ENCODE measurements at regions not wholly inside any gene's neighbourhood (a gene's known extent, or its start where the extent isn't known, plus 50 kb on each side); places are given as distances from the start of the nearest gene placed in this dataset.

DNA sequence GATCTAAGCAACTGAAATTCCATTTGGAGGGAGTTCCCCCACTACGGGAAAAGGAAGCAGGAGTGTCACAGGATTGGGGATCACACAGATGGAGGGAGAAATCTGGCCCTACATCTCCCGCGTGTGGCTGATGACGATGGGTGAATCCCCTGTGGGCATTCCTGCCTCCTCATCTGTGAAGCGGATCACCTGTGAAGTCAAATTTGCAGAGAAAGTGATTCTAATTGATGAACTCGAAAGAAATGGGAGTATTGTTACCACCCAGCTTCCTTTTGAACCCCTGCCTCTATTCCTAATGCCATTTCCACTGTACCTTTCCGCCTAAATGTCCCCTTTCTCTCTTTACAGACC is 92.0 kb downstream of the CMPK2 start:
- Histone ChIP-seq H3K4me2 (no peak overlapping the region), H3K9me2 (replicated peaks; ENCODE audit: insufficient read depth) (no peaks in the 10 kb centered on the region), H3K27me3 (no peaks in the 10 kb centered on the region), H4K20me1 (ENCODE audit: insufficient read depth, poor library complexity, severe bottlenecking) (no peaks in the 10 kb centered on the region), H3K36me3 (replicated peaks; ENCODE audit: insufficient read depth, low read depth) (no peaks in the 10 kb centered on the region), H3K27ac (no peak overlapping the region), H3K79me2 (no peaks in the 10 kb centered on the region), H3K9me3 (ENCODE audit: low read depth) (no peaks in the 10 kb centered on the region), H3K4me3 (no peak overlapping the region), H3K4me1 (ENCODE audit: insufficient read depth) (peaks cover 6% of the 10 kb centered on the region), H2AFZ (no peak overlapping the region)
- no peak for DNase-seq (ENCODE audit: low spot score)
- no peak for TF ChIP-seq EZH2phosphoT487 (IDR thresholded peaks at IDR 0.05; ENCODE audit: low read depth, severe bottlenecking, unreplicated experiment)
- TF ChIP-seq, protein P1, sequence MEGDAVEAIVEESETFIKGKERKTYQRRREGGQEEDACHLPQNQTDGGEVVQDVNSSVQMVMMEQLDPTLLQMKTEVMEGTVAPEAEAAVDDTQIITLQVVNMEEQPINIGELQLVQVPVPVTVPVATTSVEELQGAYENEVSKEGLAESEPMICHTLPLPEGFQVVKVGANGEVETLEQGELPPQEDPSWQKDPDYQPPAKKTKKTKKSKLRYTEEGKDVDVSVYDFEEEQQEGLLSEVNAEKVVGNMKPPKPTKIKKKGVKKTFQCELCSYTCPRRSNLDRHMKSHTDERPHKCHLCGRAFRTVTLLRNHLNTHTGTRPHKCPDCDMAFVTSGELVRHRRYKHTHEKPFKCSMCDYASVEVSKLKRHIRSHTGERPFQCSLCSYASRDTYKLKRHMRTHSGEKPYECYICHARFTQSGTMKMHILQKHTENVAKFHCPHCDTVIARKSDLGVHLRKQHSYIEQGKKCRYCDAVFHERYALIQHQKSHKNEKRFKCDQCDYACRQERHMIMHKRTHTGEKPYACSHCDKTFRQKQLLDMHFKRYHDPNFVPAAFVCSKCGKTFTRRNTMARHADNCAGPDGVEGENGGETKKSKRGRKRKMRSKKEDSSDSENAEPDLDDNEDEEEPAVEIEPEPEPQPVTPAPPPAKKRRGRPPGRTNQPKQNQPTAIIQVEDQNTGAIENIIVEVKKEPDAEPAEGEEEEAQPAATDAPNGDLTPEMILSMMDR (IDR thresholded peaks at IDR 0.05; ENCODE audit: poor library complexity), result no peak
- no peak for TF ChIP-seq EZH2 (IDR thresholded peaks at IDR 0.05; ENCODE audit: borderline replicate concordance)
- WGBS (ENCODE audit: low lambda C conversion rate, missing lambda C conversion rate), result 75% methylated on average over 7 of the region's 7 CpGs

DNA sequence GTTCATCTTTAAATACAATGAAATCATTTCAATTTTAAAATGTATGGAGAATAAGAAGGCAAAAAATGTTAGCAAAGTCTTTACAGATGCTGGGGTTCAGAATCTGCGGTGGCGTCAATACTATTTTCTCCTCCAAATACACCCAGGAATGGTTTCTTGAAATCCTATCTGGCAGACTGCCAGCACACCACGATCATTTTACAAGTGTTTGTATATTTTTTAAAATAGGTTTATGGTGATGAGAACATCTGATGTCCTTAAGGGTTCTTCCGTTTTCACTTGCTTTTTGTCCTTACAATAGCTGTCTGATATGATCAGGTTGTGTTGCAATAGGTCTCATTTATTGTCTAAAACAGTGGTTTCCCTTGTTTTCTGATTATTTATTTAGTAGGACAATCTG is 89.6 kb downstream of the CMPK2 start:
- no peak overlapping the region for H3K27ac ChIP-seq
- H3K9me3 ChIP-seq (ENCODE audit: low read depth), result no peaks in the 10 kb centered on the region
- H3K79me2 ChIP-seq, result no peaks in the 10 kb centered on the region
- no peak for DNase-seq (ENCODE audit: low spot score)
- no peak overlapping the region for H3K4me2 ChIP-seq
- peaks cover 6% of the 10 kb centered on the region for H3K4me1 ChIP-seq (ENCODE audit: insufficient read depth)
- no peak overlapping the region for H3K4me3 ChIP-seq
- TF ChIP-seq, protein P1 (IDR thresholded peaks at IDR 0.05; ENCODE audit: poor library complexity), result no peak
- no peak for TF ChIP-seq EZH2phosphoT487 (IDR thresholded peaks at IDR 0.05; ENCODE audit: low read depth, severe bottlenecking, unreplicated experiment)
- TF ChIP-seq EZH2 (IDR thresholded peaks at IDR 0.05; ENCODE audit: borderline replicate concordance), result no peak
- WGBS (ENCODE audit: low lambda C conversion rate, missing lambda C conversion rate), result 71% methylated on average over 4 of the region's 4 CpGs
- no peaks in the 10 kb centered on the region for H3K27me3 ChIP-seq
- H3K36me3 ChIP-seq (replicated peaks; ENCODE audit: insufficient read depth, low read depth), result no peaks in the 10 kb centered on the region
- H2AFZ ChIP-seq, result no peak overlapping the region
- H3K9me2 ChIP-seq (replicated peaks; ENCODE audit: insufficient read depth), result no peaks in the 10 kb centered on the region
- no peaks in the 10 kb centered on the region for H4K20me1 ChIP-seq (ENCODE audit: insufficient read depth, poor library complexity, severe bottlenecking)

DNA sequence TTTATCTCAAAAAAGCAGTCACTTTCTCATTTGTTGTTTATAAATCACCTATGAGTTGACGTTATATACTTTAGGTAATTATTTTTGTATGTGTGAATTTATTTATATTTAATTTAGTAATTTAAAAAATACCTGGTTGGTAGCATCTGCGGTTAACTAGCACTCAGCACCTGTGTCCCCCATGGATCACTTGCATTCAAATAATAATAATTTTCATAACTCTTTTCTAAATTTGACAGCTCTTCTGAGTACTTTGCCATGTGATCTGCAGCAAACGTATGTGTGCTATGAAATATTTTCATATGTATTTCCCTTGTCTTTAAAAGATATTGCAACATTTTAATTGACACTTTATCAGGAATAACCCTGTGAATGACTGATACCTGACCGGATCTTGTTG is 88.1 kb downstream of the CMPK2 start:
- WGBS (ENCODE audit: low lambda C conversion rate, missing lambda C conversion rate), result 94% methylated on average over 4 of the region's 4 CpGs

More for the DNA sequence above, 88.1 kb downstream of the CMPK2 start:
- DNase-seq (ENCODE audit: low spot score), result no peak
- Histone ChIP-seq H3K79me2 (no peaks in the 10 kb centered on the region), H3K27ac (no peak overlapping the region), H2AFZ (no peak overlapping the region), H3K9me2 (replicated peaks; ENCODE audit: insufficient read depth) (no peaks in the 10 kb centered on the region), H3K36me3 (replicated peaks; ENCODE audit: insufficient read depth, low read depth) (no peaks in the 10 kb centered on the region), H3K4me3 (no peak overlapping the region), H3K4me2 (no peak overlapping the region), H3K4me1 (ENCODE audit: insufficient read depth) (peaks cover 3% of the 10 kb centered on the region), H4K20me1 (ENCODE audit: insufficient read depth, poor library complexity, severe bottlenecking) (no peaks in the 10 kb centered on the region), H3K9me3 (ENCODE audit: low read depth) (no peaks in the 10 kb centered on the region), H3K27me3 (no peaks in the 10 kb centered on the region)
- TF ChIP-seq EZH2 (IDR thresholded peaks at IDR 0.05; ENCODE audit: borderline replicate concordance) (no peak), EZH2phosphoT487 (IDR thresholded peaks at IDR 0.05; ENCODE audit: low read depth, severe bottlenecking, unreplicated experiment) (no peak)
- TF ChIP-seq, protein P1 (IDR thresholded peaks at IDR 0.05; ENCODE audit: poor library complexity), result no peak

Data from hepatocyte (in vitro differentiated cells).